H1 (cell line): ENCODE measurements at regions not wholly inside any gene's neighbourhood (a gene's known extent, or its start where the extent isn't known, plus 50 kb on each side); places are given as distances from the start of the nearest gene placed in this dataset.

Experiments
- CTCF ChIA-PET: fragments of 300-600 bp; sonication (Branson Sonifier 250); formaldehyde crosslinking; loops from one replicate; lab custom pipeline; 2021; ENCODE audit not compliant: partially characterized antibody; lab: Charles Lee
- POLR2A ChIA-PET: fragments of 300-600 bp; sonication (Branson Sonifier 250); formaldehyde crosslinking; loops from one replicate; lab custom pipeline; 2021; ENCODE audit warnings: inconsistent platforms; ENCODE audit not compliant: partially characterized antibody; lab: Charles Lee
- DNase-seq, 2 experiments: peaks; one replicate each; pipeline versions ENCODE4 v3.0.0 to v3.0.0-alpha.2; 2010 to 2022; ENCODE audit warnings: low spot score in 2 of 2, low read depth in 1 of 2, mixed read lengths in 1 of 2
- FAIRE-seq: peaks from 2 replicates; lab custom pipeline; 2011; peaks lifted over from hg19 to GRCh38; lab: Jason Lieb, UNC
- H2AFZ ChIP-seq: 2 replicates; pipeline ENCODE4 v1.8.1; 2012; ENCODE audit warnings: low read length, inconsistent platforms
- H2AK5ac ChIP-seq: 2 replicates; pipeline ENCODE4 v1.6.1; 2013; ENCODE audit warnings: low read depth, low read length
- H2BK120ac ChIP-seq: replicated peaks from 2 replicates; pipeline ENCODE3; 2013; ENCODE audit warnings: low read depth, low read length, inconsistent platforms
- H2BK12ac ChIP-seq: 2 replicates; pipeline ENCODE4 v1.6.1; 2013; ENCODE audit warnings: low read depth, low read length
- H2BK15ac ChIP-seq: 2 replicates; pipeline ENCODE4 v1.6.1; 2013; ENCODE audit warnings: low read length
- H2BK20ac ChIP-seq: 2 replicates; pipeline ENCODE4 v1.6.1; 2013; ENCODE audit warnings: low read length
- H2BK5ac ChIP-seq: 2 replicates; pipeline ENCODE4 v1.6.1; 2013; ENCODE audit warnings: low read depth, low read length
- H3K14ac ChIP-seq: 2 replicates; pipeline ENCODE4 v1.6.1; 2013; ENCODE audit warnings: inconsistent platforms; ENCODE audit not compliant: insufficient read length
- H3K18ac ChIP-seq: 2 replicates; pipeline ENCODE4 v1.6.1; 2013; ENCODE audit warnings: low read length; ENCODE audit errors: extremely low read depth
- H3K23ac ChIP-seq: 2 replicates; pipeline ENCODE4 v1.6.1; 2013; ENCODE audit warnings: inconsistent platforms; ENCODE audit not compliant: insufficient read length
- H3K23me2 ChIP-seq: 2 replicates; pipeline ENCODE4 v1.6.1; 2013; ENCODE audit warnings: low read depth, low read length
- H3K27ac ChIP-seq: 2 replicates; pipeline ENCODE4 v1.6.1; 2011; ENCODE audit warnings: low read depth, low read length, inconsistent platforms
- H3K27me3 ChIP-seq, 4 experiments: replicated peaks in 1 of 4; 1 replicate in 1 of 4; 2 replicates in 3 of 4; pipeline versions ENCODE4 v1.6.1 to v1.8.1; 2011 to 2013; ENCODE audit warnings: low read length in 3 of 4, mild to moderate bottlenecking in 3 of 4, inconsistent platforms in 2 of 4, mixed read lengths in 2 of 4, moderate library complexity in 1 of 4; ENCODE audit not compliant: control insufficient read depth in 3 of 4, insufficient read depth in 3 of 4; ENCODE audit errors: extremely low read depth in 1 of 4
- H3K36me3 ChIP-seq, 4 experiments: 2 replicates each; pipeline versions ENCODE4 v1.6.1 to v1.8.1; 2011 to 2013; ENCODE audit warnings: mild to moderate bottlenecking in 4 of 4, low read length in 3 of 4, moderate library complexity in 2 of 4, control low read depth in 1 of 4, inconsistent platforms in 1 of 4; ENCODE audit not compliant: insufficient read depth in 4 of 4, control insufficient read depth in 2 of 4
- H3K4ac ChIP-seq: replicated peaks from 2 replicates; pipeline ENCODE3; 2013; ENCODE audit warnings: low read length, low read depth, mixed read lengths, inconsistent platforms; ENCODE audit not compliant: insufficient read length
- H3K4me1 ChIP-seq, 4 experiments: replicated peaks in 1 of 4; 1 replicate in 1 of 4; 2 replicates in 3 of 4; pipeline versions ENCODE4 v1.6.1 to v1.8.1; 2011 to 2013; ENCODE audit warnings: low read length in 3 of 4, inconsistent platforms in 2 of 4, mixed read lengths in 1 of 4; ENCODE audit not compliant: insufficient read depth in 4 of 4, control insufficient read depth in 3 of 4
- H3K4me2 ChIP-seq, 2 experiments: 2 replicates each; pipeline versions ENCODE4 v1.6.1 to v1.8.1; 2011 to 2013; ENCODE audit warnings: low read depth in 2 of 2, low read length in 2 of 2, control low read depth in 1 of 2, inconsistent platforms in 1 of 2, mild to moderate bottlenecking in 1 of 2; ENCODE audit not compliant: insufficient read depth in 1 of 2
- H3K4me3 ChIP-seq, 4 experiments: fragments of 200-600, 300-600 bp in 1 of 4; sonication (generic), shearing (Covaris generic), sonication (Bioruptor Twin) in 1 of 4; 2 replicates each; pipeline versions ENCODE4 v1.5.1 to v1.8.1; 2011 to 2016; ENCODE audit warnings: low read length in 4 of 4, low read depth in 3 of 4, control low read depth in 2 of 4, inconsistent platforms in 2 of 4, mild to moderate bottlenecking in 2 of 4, mixed read lengths in 1 of 4, moderate library complexity in 1 of 4; ENCODE audit not compliant: insufficient read depth in 2 of 4; ENCODE audit errors: extremely low read depth in 1 of 4
- H3K56ac ChIP-seq: replicated peaks from 2 replicates; pipeline ENCODE3; 2013; ENCODE audit warnings: low read depth, mild to moderate bottlenecking, mixed read lengths, low read length, inconsistent platforms; ENCODE audit not compliant: insufficient read length
- H3K79me1 ChIP-seq: 2 replicates; pipeline ENCODE4 v1.6.1; 2013; ENCODE audit warnings: low read depth, low read length, control low read depth
- H3K79me2 ChIP-seq, 2 experiments: 2 replicates each; pipeline versions ENCODE4 v1.6.1 to v1.8.1; 2012 to 2013; ENCODE audit warnings: low read length in 2 of 2, mild to moderate bottlenecking in 2 of 2, inconsistent platforms in 1 of 2; ENCODE audit not compliant: insufficient read depth in 2 of 2, control insufficient read depth in 1 of 2
- H3K9ac ChIP-seq, 4 experiments: replicated peaks in 1 of 4; 1 replicate in 1 of 4; 2 replicates in 3 of 4; pipeline versions ENCODE4 v1.6.1 to v1.8.1; 2011 to 2013; ENCODE audit warnings: low read depth in 3 of 4, low read length in 3 of 4, control low read depth in 2 of 4, mild to moderate bottlenecking in 2 of 4, moderate library complexity in 2 of 4, inconsistent platforms in 1 of 4; ENCODE audit errors: extremely low read depth in 1 of 4
- H3K9me3 ChIP-seq, 2 experiments: 2 replicates each; pipeline versions ENCODE4 v1.6.1 to v1.8.1; 2012 to 2013; ENCODE audit warnings: mild to moderate bottlenecking in 2 of 2, moderate library complexity in 2 of 2, control low read depth in 1 of 2, inconsistent platforms in 1 of 2, low read depth in 1 of 2, low read length in 1 of 2, mixed read lengths in 1 of 2; ENCODE audit not compliant: insufficient read depth in 2 of 2
- H4K20me1 ChIP-seq, 2 experiments: replicated peaks in 1 of 2; 2 replicates each; pipeline versions ENCODE3 to v1.8.1; 2011 to 2013; ENCODE audit warnings: inconsistent platforms in 2 of 2, low read length in 2 of 2, mild to moderate bottlenecking in 1 of 2; ENCODE audit not compliant: insufficient read depth in 2 of 2, control insufficient read depth in 1 of 2
- H4K5ac ChIP-seq: 2 replicates; pipeline ENCODE4 v1.6.1; 2013; ENCODE audit warnings: low read length, low read depth, mixed read lengths, inconsistent platforms; ENCODE audit not compliant: insufficient read length
- H4K8ac ChIP-seq: 2 replicates; pipeline ENCODE4 v1.8.0; 2013; ENCODE audit warnings: mild to moderate bottlenecking, moderate library complexity, low read length, inconsistent platforms; ENCODE audit not compliant: insufficient read depth; ENCODE audit errors: extremely low read depth
- H4K91ac ChIP-seq: replicated peaks from 2 replicates; pipeline ENCODE3; 2013; ENCODE audit warnings: low read length, mixed read lengths, inconsistent platforms; ENCODE audit not compliant: insufficient read length
- ATF3 ChIP-seq: IDR thresholded peaks from 2 replicates; pipeline ENCODE4 v1.6.1; 2011; ENCODE audit warnings: low read depth, mild to moderate bottlenecking, low read length; ENCODE audit not compliant: insufficient read depth
- BRCA1 ChIP-seq: IDR thresholded peaks from 2 replicates; pipeline ENCODE4 v1.6.1; 2012; ENCODE audit warnings: low read depth, low read length, improper control_type of control experiment
- CHD1 ChIP-seq: IDR thresholded peaks from 2 replicates; pipeline ENCODE4 v1.6.1; 2012; ENCODE audit warnings: low read depth, low read length, improper control_type of control experiment
- CTBP2 ChIP-seq: IDR thresholded peaks from 2 replicates; pipeline ENCODE4 v1.7.0; 2011; ENCODE audit warnings: borderline replicate concordance, mild to moderate bottlenecking, moderate library complexity, mixed read lengths, low read length; ENCODE audit not compliant: insufficient read depth, insufficient read length
- HDAC6 ChIP-seq: IDR thresholded peaks from one replicate; pipeline ENCODE4 v1.7.1; 2012; ENCODE audit warnings: low read depth, mild to moderate bottlenecking, inconsistent platforms, low read length, moderate library complexity
- JUND ChIP-seq: IDR thresholded peaks from 2 replicates; pipeline ENCODE4 v1.6.1; 2011; ENCODE audit warnings: mild to moderate bottlenecking, improper control_type of control experiment, low read length
- NANOG ChIP-seq: IDR thresholded peaks from 2 replicates; pipeline ENCODE4 v1.6.1; 2011; ENCODE audit warnings: low read length, low read depth, mild to moderate bottlenecking, inconsistent platforms; ENCODE audit not compliant: insufficient read depth, poor library complexity, severe bottlenecking
- NRF1 ChIP-seq: IDR thresholded peaks from 2 replicates; pipeline ENCODE4 v1.6.1; 2011; ENCODE audit warnings: mild to moderate bottlenecking, low read depth, low read length, improper control_type of control experiment
- PHF8 ChIP-seq: fragments of 200-600 bp; sonication (generic); conservative IDR thresholded peaks from 2 replicates; pipeline ENCODE4 v1.7.1; 2012; ENCODE audit warnings: low read depth, mild to moderate bottlenecking, inconsistent platforms, low read length, moderate library complexity
- SIN3A ChIP-seq, 2 experiments: IDR thresholded peaks in 1 of 2; conservative IDR thresholded peaks in 1 of 2; 2 replicates each; pipeline ENCODE4 v1.6.1; 2011 to 2012; ENCODE audit warnings: low read length in 2 of 2, improper control_type of control experiment in 1 of 2, low read depth in 1 of 2, mild to moderate bottlenecking in 1 of 2
- SIX5 ChIP-seq: IDR thresholded peaks from 2 replicates; pipeline ENCODE4 v1.6.1; 2011; ENCODE audit warnings: mild to moderate bottlenecking, low read depth, low read length
- TAF7 ChIP-seq: optimal IDR thresholded peaks from 2 replicates; pipeline ENCODE3; 2011; ENCODE audit warnings: low read depth, mild to moderate bottlenecking, inconsistent platforms, low read length, moderate library complexity, borderline replicate concordance
- TCF12 ChIP-seq: IDR thresholded peaks from 2 replicates; pipeline ENCODE4 v1.6.1; 2011; ENCODE audit warnings: low read depth, mild to moderate bottlenecking, low read length
- TEAD4 ChIP-seq: IDR thresholded peaks from 2 replicates; pipeline ENCODE4 v1.6.1; 2012; ENCODE audit warnings: low read depth, low read length, inconsistent platforms, mixed read lengths
- YY1 ChIP-seq: IDR thresholded peaks from 2 replicates; pipeline ENCODE4 v1.6.1; 2011; ENCODE audit warnings: low read depth, mild to moderate bottlenecking, low read length
- WGBS, 2 experiments: shearing (Covaris generic) in 1 of 2; methylation state at CpG; one replicate each; pipeline versions ENCODE4 v1.1.6 to v1.1.7; 2013 to 2015; ENCODE audit warnings: low lambda C conversion rate in 2 of 2, mixed read lengths in 2 of 2, inconsistent platforms in 1 of 2, low coverage in 1 of 2, missing lambda C conversion rate in 1 of 2; ENCODE audit not compliant: insufficient replicate concordance in 2 of 2, insufficient coverage in 1 of 2, insufficient read length in 1 of 2; ENCODE audit errors: extremely low coverage in 1 of 2, missing lambda C conversion rate in 1 of 2; 5-methylcytosine and 5-hydroxymethylcytosine counted together

- no peak overlapping the region for H2AK5ac ChIP-seq
- no peak overlapping the region for H3K14ac ChIP-seq
- CTCF ChIA-PET, result no interaction called here
- H4K20me1 ChIP-seq, result no peaks in the 10 kb centered on the region
- no peaks in the 10 kb centered on the region for H3K27me3 ChIP-seq
- no peak overlapping the region for H4K5ac ChIP-seq
- no peak overlapping the region for H4K8ac ChIP-seq
- 0 out of 7 replicates have a peak, but pooled peaks cover 0 to 3% (median 0%) of the 10 kb centered on the region in 4 experiments for H3K4me1 ChIP-seq
- no peak overlapping the region for H3K23ac ChIP-seq
- H3K9ac ChIP-seq, result no peak overlapping the region
- no peaks in the 10 kb centered on the region for H3K36me3 ChIP-seq
- no peak overlapping the region for H3K4ac ChIP-seq
- no peak for FAIRE-seq
- no peak overlapping the region for H2BK15ac ChIP-seq
- H3K4me2 ChIP-seq, result no peak overlapping the region
- H3K4me3 ChIP-seq, result no peak overlapping the region
- H3K18ac ChIP-seq, result no peak overlapping the region
- H2BK5ac ChIP-seq, result no peak overlapping the region
- no peaks in the 10 kb centered on the region for H3K23me2 ChIP-seq
- H2BK120ac ChIP-seq, result no peak overlapping the region
- no peak overlapping the region; the same call in 1 of the 2 replicates for H2AFZ ChIP-seq
- H3K56ac ChIP-seq, result no peak overlapping the region
- H4K91ac ChIP-seq, result no peak overlapping the region
- no peak overlapping the region for H2BK20ac ChIP-seq
- POLR2A ChIA-PET, result no interaction called here
- DNase-seq, result no peak
- WGBS, 2 experiments, result 90% methylated on average over 4 of the region's 4 CpGs; no CpG with 5 or more reads in 1 of the 2 experiments
- H3K27ac ChIP-seq, result no peak overlapping the region
- H3K9me3 ChIP-seq, result no peaks in the 10 kb centered on the region
- no peaks in the 10 kb centered on the region for H3K79me1 ChIP-seq
- H3K79me2 ChIP-seq, result no peaks in the 10 kb centered on the region
- H2BK12ac ChIP-seq, result no peak overlapping the region
- TF ChIP-seq NANOG (no peak), YY1 (no peak), NRF1 (no peak), SIN3A (conservative IDR thresholded peaks at IDR 0.05 in 1 of 2, IDR thresholded peaks at IDR 0.05 in 1 of 2; ENCODE audit: low read depth in 1 of 2, low read length in 2 of 2) (no peak), HDAC6 (no peak), BRCA1 (no peak), JUND (no peak), TCF12 (no peak), SIX5 (no peak), TEAD4 (no peak), CTBP2 (no peak), ATF3 (no peak), PHF8 (no peak), TAF7 (no peak), CHD1 (no peak)
Observed at GRCh38 chr7:9028012-9028411, 594.6 kb downstream of the NXPH1 start.
